H9 (cell line): ENCODE measurements at regions not wholly inside any gene's neighbourhood (a gene's known extent, or its start where the extent isn't known, plus 50 kb on each side); places are given as distances from the start of the nearest gene placed in this dataset.

ENCODE experiments used
- DNase-seq: peaks from one replicate; pipeline ENCODE4 v3.0.0-alpha.2; 2017
- H2AFZ ChIP-seq: one replicate; pipeline ENCODE4 v1.6.1; 2013; ENCODE audit warnings: mild to moderate bottlenecking, low read length, control low read depth, moderate library complexity
- H2AK5ac ChIP-seq: 2 replicates; pipeline ENCODE4 v1.6.1; 2013; ENCODE audit warnings: low read length, control low read depth, mixed read lengths; ENCODE audit not compliant: insufficient read length
- H2BK120ac ChIP-seq: one replicate; pipeline ENCODE4 v1.6.1; 2013; ENCODE audit warnings: low read depth, mild to moderate bottlenecking, low read length, control low read depth, inconsistent platforms; ENCODE audit not compliant: poor library complexity, severe bottlenecking
- H2BK12ac ChIP-seq: 2 replicates; pipeline ENCODE4 v1.6.1; 2013; ENCODE audit warnings: low read length, control low read depth, mixed read lengths, low read depth; ENCODE audit not compliant: insufficient read length
- H2BK15ac ChIP-seq: 2 replicates; pipeline ENCODE4 v1.6.1; 2013; ENCODE audit warnings: low read depth, low read length, control low read depth
- H2BK20ac ChIP-seq: one replicate; pipeline ENCODE4 v1.6.1; 2013; ENCODE audit warnings: low read depth, mild to moderate bottlenecking, low read length, control low read depth, inconsistent platforms; ENCODE audit not compliant: poor library complexity, severe bottlenecking
- H2BK5ac ChIP-seq: 2 replicates; pipeline ENCODE4 v1.6.1; 2013; ENCODE audit warnings: low read length, control low read depth, mixed read lengths; ENCODE audit not compliant: insufficient read length
- H3K14ac ChIP-seq: 2 replicates; pipeline ENCODE4 v1.6.1; 2013; ENCODE audit warnings: low read length, control low read depth; ENCODE audit not compliant: insufficient read depth
- H3K18ac ChIP-seq: 2 replicates; pipeline ENCODE4 v1.6.1; 2013; ENCODE audit warnings: low read depth, mild to moderate bottlenecking, mixed read lengths, low read length, control low read depth; ENCODE audit not compliant: insufficient read length
- H3K23ac ChIP-seq: 2 replicates; pipeline ENCODE4 v1.6.1; 2013; ENCODE audit warnings: low read length, control low read depth, mixed read lengths, low read depth; ENCODE audit not compliant: insufficient read length
- H3K23me2 ChIP-seq: 2 replicates; pipeline ENCODE4 v1.6.1; 2013; ENCODE audit warnings: low read depth, mild to moderate bottlenecking, mixed read lengths, low read length, control low read depth; ENCODE audit not compliant: insufficient read length, poor library complexity, severe bottlenecking
- H3K27ac ChIP-seq: 2 replicates; pipeline ENCODE4 v1.5.1; 2013; ENCODE audit warnings: low read length, control low read depth, mixed read lengths, low read depth; ENCODE audit not compliant: insufficient read length
- H3K27me3 ChIP-seq: 2 replicates; pipeline ENCODE4 v1.6.1; 2013; ENCODE audit warnings: low read length, control low read depth, inconsistent platforms; ENCODE audit not compliant: insufficient read depth
- H3K4ac ChIP-seq: 2 replicates; pipeline ENCODE4 v1.6.1; 2013; ENCODE audit warnings: low read depth, mild to moderate bottlenecking, control low read depth, inconsistent platforms, low read length, moderate library complexity
- H3K4me1 ChIP-seq: 2 replicates; pipeline ENCODE4 v1.6.1; 2013; ENCODE audit warnings: low read length, control low read depth, inconsistent platforms; ENCODE audit not compliant: insufficient read depth
- H3K4me2 ChIP-seq: 2 replicates; pipeline ENCODE4 v1.6.1; 2013; ENCODE audit warnings: low read length, control low read depth, mixed read lengths; ENCODE audit not compliant: insufficient read length, insufficient read depth
- H3K56ac ChIP-seq: 2 replicates; pipeline ENCODE4 v1.6.1; 2013; ENCODE audit warnings: low read depth, mild to moderate bottlenecking, mixed read lengths, low read length, control low read depth; ENCODE audit not compliant: insufficient read length
- H3K79me1 ChIP-seq: 2 replicates; pipeline ENCODE4 v1.6.1; 2013; ENCODE audit warnings: low read depth, mild to moderate bottlenecking, moderate library complexity, low read length, control low read depth, inconsistent platforms; ENCODE audit not compliant: insufficient read depth, poor library complexity, severe bottlenecking
- H3K79me2 ChIP-seq: 2 replicates; pipeline ENCODE4 v1.6.1; 2013; ENCODE audit warnings: low read length, control low read depth, inconsistent platforms; ENCODE audit not compliant: insufficient read depth
- H3K9ac ChIP-seq: 2 replicates; pipeline ENCODE4 v1.6.1; 2013; ENCODE audit warnings: low read length, control low read depth, mixed read lengths; ENCODE audit not compliant: insufficient read length; ENCODE audit errors: extremely low read depth
- H3K9me3 ChIP-seq: one replicate; pipeline ENCODE4 v1.6.1; 2013; ENCODE audit warnings: low read depth, low read length, inconsistent platforms; ENCODE audit not compliant: control insufficient read depth
- H3T11ph ChIP-seq: one replicate; pipeline ENCODE4 v1.6.1; 2013; ENCODE audit warnings: mild to moderate bottlenecking, low read length, control low read depth, inconsistent platforms
- H4K20me1 ChIP-seq: one replicate; pipeline ENCODE4 v1.6.1; 2013; ENCODE audit not compliant: control insufficient read depth, insufficient read length, insufficient read depth
- H4K5ac ChIP-seq: 2 replicates; pipeline ENCODE4 v1.6.1; 2013; ENCODE audit warnings: low read depth, mild to moderate bottlenecking, mixed read lengths, low read length, control low read depth; ENCODE audit not compliant: insufficient read length
- H4K8ac ChIP-seq: replicated peaks from 2 replicates; pipeline ENCODE4 v1.6.1; 2013; ENCODE audit warnings: low read length, control low read depth, mixed read lengths, low read depth; ENCODE audit not compliant: insufficient read length
- H4K91ac ChIP-seq: 2 replicates; pipeline ENCODE4 v1.6.1; 2013; ENCODE audit warnings: low read depth, mild to moderate bottlenecking, moderate library complexity, mixed read lengths, low read length, control low read depth; ENCODE audit not compliant: insufficient read length
- H3K27ac Mint-ChIP-seq, 3 experiments: 2 replicates in 2 of 3; 3 replicates in 1 of 3; pipeline ENCODE4 v1.8.0; 2020 to 2021; ENCODE audit warnings: mixed read lengths in 3 of 3, mild to moderate bottlenecking in 1 of 3, moderate library complexity in 1 of 3
- H3K27me3 Mint-ChIP-seq: 2 replicates; pipeline ENCODE4 v1.8.0; 2021; ENCODE audit warnings: low read depth, mild to moderate bottlenecking, moderate library complexity, mixed read lengths
- H3K36me3 Mint-ChIP-seq, 3 experiments: 2 replicates in 2 of 3; 3 replicates in 1 of 3; pipeline ENCODE4 v1.8.0; 2020 to 2021; ENCODE audit warnings: low read depth in 3 of 3, mixed read lengths in 3 of 3; ENCODE audit not compliant: insufficient read depth in 1 of 3
- H3K4me1 Mint-ChIP-seq, 2 experiments: 2 replicates each; pipeline ENCODE4 v1.8.0; 2020; ENCODE audit warnings: mixed read lengths in 2 of 2
- H3K4me3 Mint-ChIP-seq, 2 experiments: 2 replicates in 1 of 2; 3 replicates in 1 of 2; pipeline ENCODE4 v1.8.0; 2020 to 2021; ENCODE audit warnings: mild to moderate bottlenecking in 2 of 2, mixed read lengths in 2 of 2, moderate library complexity in 1 of 2
- H3K9me3 Mint-ChIP-seq, 2 experiments: 2 replicates in 1 of 2; 3 replicates in 1 of 2; pipeline ENCODE4 v1.8.0; 2020; ENCODE audit warnings: mild to moderate bottlenecking in 2 of 2, mixed read lengths in 2 of 2, moderate library complexity in 1 of 2
- CTCF ChIP-seq: fragments of 200-600 bp; sonication (generic); conservative IDR thresholded peaks from 3 replicates; pipeline ENCODE4 v1.8.0; 2021; ENCODE audit warnings: antibody characterized with exemption, mild to moderate bottlenecking

DNA sequence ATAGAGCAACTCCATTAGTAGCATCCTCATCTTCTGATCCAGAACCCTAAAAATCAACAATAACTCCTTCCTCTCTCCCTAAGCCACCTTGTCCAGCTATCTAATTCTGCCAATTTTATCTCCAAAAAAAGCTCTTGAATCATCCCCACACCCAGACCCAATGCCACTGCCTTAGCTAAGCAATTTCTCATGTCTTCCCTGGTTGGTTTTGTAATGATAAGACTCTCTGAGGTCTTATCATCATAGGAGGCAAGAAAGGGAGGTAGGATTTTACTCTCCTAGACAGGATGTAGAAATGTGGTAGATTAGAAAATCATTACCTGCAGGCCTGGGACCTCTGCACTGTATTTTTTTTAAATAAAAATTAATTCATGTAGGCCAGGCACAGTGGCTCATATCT is 283.5 kb upstream of the NEBL start:
- Histone ChIP-seq H3K23ac (no peak overlapping the region), H2AK5ac (no peak overlapping the region), H3K14ac (no peak overlapping the region), H4K5ac (no peak overlapping the region), H2BK12ac (no peak overlapping the region), H3K9me3 (no peaks in the 10 kb centered on the region), H3T11ph (no peak overlapping the region), H3K4me2 (no peak overlapping the region), H2BK15ac (no peak overlapping the region), H3K27me3 (no peaks in the 10 kb centered on the region), H3K18ac (no peak overlapping the region), H3K23me2 (no peaks in the 10 kb centered on the region), H3K4ac (no peak overlapping the region), H3K79me2 (no peaks in the 10 kb centered on the region), H3K9ac (no peak overlapping the region), H3K27ac (no peak overlapping the region), H2BK120ac (no peak overlapping the region), H3K56ac (no peak overlapping the region), H3K79me1 (no peaks in the 10 kb centered on the region), H2BK5ac (no peak overlapping the region), H4K8ac (no peak overlapping the region), H2BK20ac (no peak overlapping the region), H4K20me1 (no peaks in the 10 kb centered on the region), H2AFZ (no peak overlapping the region), H4K91ac (no peak overlapping the region), H3K4me1 (no peaks in the 10 kb centered on the region; the same call in 1 of the 2 replicates)
- TF ChIP-seq CTCF: no peak
- DNase-seq: no peak
- peaks cover 16% of the 10 kb centered on the region for H3K27me3 Mint-ChIP-seq
- peaks cover 12 to 13% (median 13%) of the 10 kb centered on the region in 3 experiments for H3K36me3 Mint-ChIP-seq
- H3K4me3 Mint-ChIP-seq: no peak overlapping the region
- no peak overlapping the region for H3K27ac Mint-ChIP-seq
- peaks cover 6 to 16% of the 10 kb centered on the region in 2 experiments for H3K4me1 Mint-ChIP-seq
- H3K9me3 Mint-ChIP-seq: peaks cover 8 to 10% of the 10 kb centered on the region in 2 experiments; a peak in 4 of 5 replicates
